Transverse colon (tissue), 4 donors: ENCODE measurements at regions not wholly inside any gene's neighbourhood (a gene's known extent, or its start where the extent isn't known, plus 50 kb on each side); places are given as distances from the start of the nearest gene placed in this dataset.

ENCODE experiments used
- DNase-seq: peaks from one replicate; pipeline ENCODE4 v3.0.0-alpha.2; 2019
- H3K27ac ChIP-seq, 4 donors: fragments of 200-600 bp; sonication (generic); 2 replicates each; pipeline ENCODE4 v1.5.1; 2016 to 2018; ENCODE audit warnings: inconsistent platforms in 4 of 4
- H3K27me3 ChIP-seq: fragments of 200-600 bp; sonication (generic); 2 replicates; pipeline ENCODE4 v1.5.1; 2017; ENCODE audit warnings: inconsistent platforms
- H3K36me3 ChIP-seq, 4 donors: fragments of 200-600 bp; sonication (generic); 2 replicates each; pipeline ENCODE4 v1.5.1; 2017 to 2019; ENCODE audit warnings: inconsistent platforms in 4 of 4
- H3K4me1 ChIP-seq, 4 donors: fragments of 200-600 bp; sonication (generic); 2 replicates each; pipeline ENCODE4 v1.5.1; 2017 to 2020; ENCODE audit warnings: inconsistent platforms in 4 of 4
- H3K4me3 ChIP-seq, 4 donors: fragments of 200-600 bp; sonication (generic); 1 replicate in 1 of 4; 2 replicates in 3 of 4; pipeline versions ENCODE4 v1.5.1 to v1.6.1; 2017 to 2019; ENCODE audit warnings: inconsistent platforms in 4 of 4
- H3K9me3 ChIP-seq, 2 donors: fragments of 200-600 bp; sonication (generic); 2 replicates each; pipeline ENCODE4 v1.5.1; 2017 to 2019; ENCODE audit warnings: inconsistent platforms in 2 of 2
- EP300 ChIP-seq: sonication (generic); formaldehyde crosslinking; IDR thresholded peaks from one replicate; pipeline ENCODE4 v1.6.1; 2017; ENCODE audit warnings: antibody characterized with exemption, low read depth
- POLR2A ChIP-seq: fragments of 450-650 bp; IDR thresholded peaks from one replicate; pipeline ENCODE4 v1.6.1; 2016; ENCODE audit warnings: antibody characterized with exemption, mild to moderate bottlenecking, moderate library complexity
- WGBS, 2 donors: methylation state at CpG; one replicate each; pipeline ENCODE4 v1.1.5; 2018; ENCODE audit warnings: low coverage in 1 of 2; 5-methylcytosine and 5-hydroxymethylcytosine counted together
- in situ Hi-C, 4 donors: fragments of 200-750 bp; cut with MboI; loops; one replicate each; pipeline versions ENCODE4 v1.15.0 to v1.15.1; 2017; ENCODE audit warnings: low sequenced_read_pairs in 3 of 4, low pct_ligation_motif_present in 1 of 4, low pct_unique_long_range_greater_than_20kb in 1 of 4
- intact Hi-C: fragments of 100-400 bp; cut with DNase I; formaldehyde crosslinking; loops from one replicate; pipeline ENCODE4 v1.15.1; 2023; ENCODE audit warnings: low total_unique reads
- TF ChIP-seq, protein P1 (sequence below), 5 experiments: fragments of 200-600 bp in 3 of 5; fragments of 450-650 bp in 2 of 5; sonication (generic) in 3 of 5; IDR thresholded peaks; 1 replicate in 2 of 5; 2 replicates in 3 of 5; pipeline ENCODE4 v1.5.1; 2016 to 2017; ENCODE audit warnings: antibody characterized with exemption in 5 of 5, inconsistent platforms in 3 of 5, mild to moderate bottlenecking in 2 of 5, moderate library complexity in 1 of 5

DNA sequence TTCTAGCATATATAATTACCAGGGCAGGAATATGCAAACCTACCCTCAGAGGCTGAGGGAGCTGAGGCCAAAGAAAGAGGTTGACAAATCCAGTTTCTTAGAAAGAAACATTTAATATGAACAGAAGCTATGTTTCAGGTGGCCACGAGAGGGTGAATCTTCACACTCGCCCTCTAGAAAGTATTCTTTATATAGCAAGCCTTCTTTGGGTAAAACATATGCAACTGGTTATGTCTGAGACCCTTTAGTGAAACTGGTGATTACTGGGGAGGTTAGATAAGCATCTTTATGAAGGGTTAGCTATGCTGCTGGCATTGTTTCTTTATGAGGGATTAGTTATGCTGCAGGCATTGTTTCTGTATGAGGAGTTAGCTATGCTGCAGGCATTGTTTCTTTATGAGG, 50.7 kb upstream of the GOLGA6L2 start:
- intact Hi-C loops: no loop called here

More for the DNA sequence above, 50.7 kb upstream of the GOLGA6L2 start:
- Histone ChIP-seq H3K4me1 (no peaks in the 10 kb centered on the region), H3K27ac (no peak overlapping the region), H3K36me3 (no peaks in the 10 kb centered on the region), H3K27me3 (no peaks in the 10 kb centered on the region), H3K9me3 (no peaks in the 10 kb centered on the region), H3K4me3 (no peak overlapping the region)
- DNase-seq: no peak
- TF ChIP-seq POLR2A (no peak), EP300 (no peak)
- TF ChIP-seq, protein P1, sequence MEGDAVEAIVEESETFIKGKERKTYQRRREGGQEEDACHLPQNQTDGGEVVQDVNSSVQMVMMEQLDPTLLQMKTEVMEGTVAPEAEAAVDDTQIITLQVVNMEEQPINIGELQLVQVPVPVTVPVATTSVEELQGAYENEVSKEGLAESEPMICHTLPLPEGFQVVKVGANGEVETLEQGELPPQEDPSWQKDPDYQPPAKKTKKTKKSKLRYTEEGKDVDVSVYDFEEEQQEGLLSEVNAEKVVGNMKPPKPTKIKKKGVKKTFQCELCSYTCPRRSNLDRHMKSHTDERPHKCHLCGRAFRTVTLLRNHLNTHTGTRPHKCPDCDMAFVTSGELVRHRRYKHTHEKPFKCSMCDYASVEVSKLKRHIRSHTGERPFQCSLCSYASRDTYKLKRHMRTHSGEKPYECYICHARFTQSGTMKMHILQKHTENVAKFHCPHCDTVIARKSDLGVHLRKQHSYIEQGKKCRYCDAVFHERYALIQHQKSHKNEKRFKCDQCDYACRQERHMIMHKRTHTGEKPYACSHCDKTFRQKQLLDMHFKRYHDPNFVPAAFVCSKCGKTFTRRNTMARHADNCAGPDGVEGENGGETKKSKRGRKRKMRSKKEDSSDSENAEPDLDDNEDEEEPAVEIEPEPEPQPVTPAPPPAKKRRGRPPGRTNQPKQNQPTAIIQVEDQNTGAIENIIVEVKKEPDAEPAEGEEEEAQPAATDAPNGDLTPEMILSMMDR (IDR thresholded peaks at IDR 0.05): peak in 3 of 5 experiments; percentile 24 to 37 (median 26)
- WGBS, 2 donors: 0 to 2% methylated on average over 1 to 2 of the region's 2 CpGs
- in situ Hi-C loops: no loop called here
